GM12873 (cell line): ENCODE measurements at regions not wholly inside any gene's neighbourhood (a gene's known extent, or its start where the extent isn't known, plus 50 kb on each side); places are given as distances from the start of the nearest gene placed in this dataset.

ENCODE experiments used
- CTCF ChIP-seq: IDR thresholded peaks from 2 replicates; pipeline ENCODE4 v1.5.1; 2012; ENCODE audit warnings: low read depth, mild to moderate bottlenecking, moderate library complexity, low read length, control low read depth; ENCODE audit not compliant: insufficient read depth; ENCODE audit errors: missing control alignments

GRCh38 chr5:39775797-39776365 is 351.1 kb upstream of the DAB2 start:
- TF ChIP-seq CTCF = no peak

- no peak for TF ChIP-seq CTCF
Observed at GRCh38 chr5:39775086-39775796, 350.5 kb upstream of the DAB2 start.

- no peak for TF ChIP-seq CTCF
Observed at GRCh38 chr5:39774605-39775004, 349.8 kb upstream of the DAB2 start.

GRCh38 chr5:39772307-39772706 is 347.5 kb upstream of the DAB2 start:
- no peak for TF ChIP-seq CTCF

GRCh38 chr5:39767916-39768315 is 343.1 kb upstream of the DAB2 start:
- TF ChIP-seq CTCF = no peak

- no peak for TF ChIP-seq CTCF
Observed at GRCh38 chr5:39765366-39765765, 340.6 kb upstream of the DAB2 start.

GRCh38 chr5:39762761-39763160 is 338.0 kb upstream of the DAB2 start:
- no peak for TF ChIP-seq CTCF
